IMR-90 (cell line): ENCODE measurements at regions not wholly inside any gene's neighbourhood (a gene's known extent, or its start where the extent isn't known, plus 50 kb on each side); places are given as distances from the start of the nearest gene placed in this dataset.

Experiments used
- ATAC-seq: fragments of 200-7000 bp; cut with Tn5 transposase; 2 replicates; pipeline ENCODE4 v1.9.1; 2020; ENCODE audit warnings: low read depth, mild to moderate bottlenecking, moderate library complexity
- BruUV-seq: library from RNA; stranded (reverse); fragments of 400-500 nt; replicated peaks from 2 replicates; lab custom pipeline; 2021; lab: Mats Ljungman, UMichigan
- CTCF ChIA-PET: fragments of 300-600 bp; formaldehyde crosslinking; extraction: SDS; loops from one replicate; lab custom pipeline; 2021; ENCODE audit warnings: antibody characterized with exemption; lab: Yijun Ruan, JAX
- POLR2A ChIA-PET: fragments of 300-600 bp; sonication (Branson Sonifier 250); formaldehyde crosslinking; loops from one replicate; lab custom pipeline; 2022; ENCODE audit warnings: antibody characterized with exemption; ENCODE audit not compliant: unreplicated experiment; lab: Charles Lee
- DNase-seq: peaks from one replicate; pipeline ENCODE4 v3.0.0; 2013
- H2AFZ ChIP-seq: replicated peaks from 2 replicates; pipeline ENCODE3; 2013; ENCODE audit warnings: low read length, mild to moderate bottlenecking; ENCODE audit not compliant: poor library complexity
- H2AK5ac ChIP-seq: 2 replicates; pipeline ENCODE4 v1.6.1; 2013; ENCODE audit warnings: low read depth, low read length, inconsistent platforms
- H2AK9ac ChIP-seq: replicated peaks from 2 replicates; pipeline ENCODE3; 2013; ENCODE audit warnings: mild to moderate bottlenecking, low read depth, low read length, moderate library complexity; ENCODE audit not compliant: poor library complexity
- H2BK120ac ChIP-seq: 2 replicates; pipeline ENCODE4 v1.6.1; 2013; ENCODE audit warnings: low read depth, low read length, inconsistent platforms
- H2BK15ac ChIP-seq: 3 replicates; pipeline ENCODE4 v1.6.1; 2013; ENCODE audit warnings: low read depth, low read length, inconsistent platforms
- H2BK20ac ChIP-seq: 2 replicates; pipeline ENCODE4 v1.6.1; 2013; ENCODE audit warnings: low read depth, mild to moderate bottlenecking, inconsistent platforms, low read length, moderate library complexity
- H2BK5ac ChIP-seq: 2 replicates; pipeline ENCODE4 v1.6.1; 2013; ENCODE audit warnings: mild to moderate bottlenecking, low read depth, low read length, inconsistent platforms; ENCODE audit not compliant: poor library complexity, severe bottlenecking
- H3K14ac ChIP-seq: replicated peaks from 2 replicates; pipeline ENCODE4 v1.6.1; 2013; ENCODE audit warnings: low read depth, low read length, inconsistent platforms
- H3K18ac ChIP-seq: 2 replicates; pipeline ENCODE4 v1.6.1; 2013; ENCODE audit warnings: low read depth, low read length, control low read depth
- H3K23ac ChIP-seq: 2 replicates; pipeline ENCODE4 v1.6.1; 2013; ENCODE audit warnings: low read depth, low read length, inconsistent platforms
- H3K27ac ChIP-seq: 2 replicates; pipeline ENCODE4 v1.5.1; 2013; ENCODE audit warnings: mild to moderate bottlenecking, control low read depth, low read length; ENCODE audit not compliant: insufficient read depth
- H3K27me3 ChIP-seq: 2 replicates; pipeline ENCODE4 v1.6.1; 2013; ENCODE audit warnings: low read length; ENCODE audit not compliant: control insufficient read depth, insufficient read depth
- H3K36me3 ChIP-seq: 2 replicates; pipeline ENCODE4 v1.6.1; 2013; ENCODE audit warnings: low read length, mixed read lengths; ENCODE audit not compliant: control insufficient read depth, insufficient read depth
- H3K4ac ChIP-seq: 2 replicates; pipeline ENCODE4 v1.6.1; 2013; ENCODE audit warnings: low read depth, low read length, inconsistent platforms
- H3K4me1 ChIP-seq: 2 replicates; pipeline ENCODE4 v1.6.1; 2013; ENCODE audit warnings: low read length, mixed read lengths; ENCODE audit not compliant: control insufficient read depth, insufficient read depth
- H3K4me2 ChIP-seq: 2 replicates; pipeline ENCODE4 v1.6.1; 2013; ENCODE audit warnings: low read depth, mild to moderate bottlenecking, control low read depth, low read length, moderate library complexity
- H3K4me3 ChIP-seq: 2 replicates; pipeline ENCODE4 v1.5.1; 2013; ENCODE audit warnings: low read depth, mild to moderate bottlenecking, control low read depth, low read length, moderate library complexity; ENCODE audit not compliant: insufficient read depth
- H3K56ac ChIP-seq: 2 replicates; pipeline ENCODE4 v1.6.1; 2013; ENCODE audit warnings: low read length, inconsistent platforms; ENCODE audit not compliant: insufficient read depth; ENCODE audit errors: extremely low read depth
- H3K79me1 ChIP-seq, 2 experiments: 2 replicates each; pipeline ENCODE4 v1.6.1; 2013; ENCODE audit warnings: low read length in 2 of 2, inconsistent platforms in 1 of 2, low read depth in 1 of 2
- H3K9ac ChIP-seq: 2 replicates; pipeline ENCODE4 v1.6.1; 2013; ENCODE audit warnings: low read depth, low read length, control low read depth
- H3K9me1 ChIP-seq: 2 replicates; pipeline ENCODE4 v1.6.1; 2013; ENCODE audit warnings: low read length, inconsistent platforms; ENCODE audit not compliant: insufficient read depth
- H3K9me3 ChIP-seq: 2 replicates; pipeline ENCODE4 v1.6.1; 2013; ENCODE audit warnings: low read length; ENCODE audit not compliant: control insufficient read depth, insufficient read depth
- H4K20me1 ChIP-seq: 2 replicates; pipeline ENCODE4 v1.6.1; 2013; ENCODE audit warnings: low read length, inconsistent platforms; ENCODE audit not compliant: insufficient read depth
- H4K5ac ChIP-seq: 2 replicates; pipeline ENCODE4 v1.6.1; 2013; ENCODE audit warnings: mild to moderate bottlenecking, low read depth, low read length, control low read depth
- H4K8ac ChIP-seq, 2 experiments: 2 replicates each; pipeline ENCODE4 v1.6.1; 2013; ENCODE audit warnings: low read depth in 2 of 2, low read length in 2 of 2, control low read depth in 1 of 2, inconsistent platforms in 1 of 2
- H4K91ac ChIP-seq: 2 replicates; pipeline ENCODE4 v1.6.1; 2013; ENCODE audit warnings: low read depth, low read length, inconsistent platforms; ENCODE audit not compliant: insufficient read depth
- BHLHE40 ChIP-seq: fragments of 150-350 bp; IDR thresholded peaks from 2 replicates; pipeline ENCODE4 v1.6.1; 2016; ENCODE audit warnings: mild to moderate bottlenecking, low read depth, low read length
- CEBPB ChIP-seq: IDR thresholded peaks from 2 replicates; pipeline ENCODE4 v1.6.1; 2012; ENCODE audit warnings: low read depth, low read length, improper control_type of control experiment
- CHD1 ChIP-seq: IDR thresholded peaks from 2 replicates; pipeline ENCODE4 v1.6.1; 2012; ENCODE audit warnings: low read depth, low read length, improper control_type of control experiment
- ELK1 ChIP-seq: fragments of 150-350 bp; IDR thresholded peaks from 2 replicates; pipeline ENCODE4 v1.6.1; 2016; ENCODE audit warnings: low read depth, mild to moderate bottlenecking, low read length, moderate library complexity, borderline replicate concordance
- FOS ChIP-seq: fragments of 150-350 bp; IDR thresholded peaks from 2 replicates; pipeline ENCODE4 v1.6.1; 2016; ENCODE audit warnings: low read depth, low read length
- MAFK ChIP-seq: IDR thresholded peaks from 2 replicates; pipeline ENCODE4 v1.6.1; 2012; ENCODE audit warnings: low read depth, low read length, improper control_type of control experiment
- MXI1 ChIP-seq: IDR thresholded peaks from 2 replicates; pipeline ENCODE4 v1.6.1; 2012; ENCODE audit warnings: low read depth, mild to moderate bottlenecking, low read length, moderate library complexity, borderline replicate concordance
- NFE2L2 ChIP-seq: fragments of 150-350 bp; IDR thresholded peaks from 2 replicates; pipeline ENCODE4 v1.6.1; 2016; ENCODE audit warnings: low read depth, mild to moderate bottlenecking, low read length
- POLR2A ChIP-seq: IDR thresholded peaks from 2 replicates; pipeline ENCODE4 v1.6.1; 2012; ENCODE audit warnings: mild to moderate bottlenecking, low read depth, low read length
- RAD21 ChIP-seq: IDR thresholded peaks from 2 replicates; pipeline ENCODE4 v1.6.1; 2012; ENCODE audit warnings: low read length, improper control_type of control experiment
- RFX5 ChIP-seq: IDR thresholded peaks from 2 replicates; pipeline ENCODE4 v1.8.0; 2012; ENCODE audit warnings: low read depth, mild to moderate bottlenecking, low read length, moderate library complexity
- SMC3 ChIP-seq: fragments of 150-350 bp; IDR thresholded peaks from 2 replicates; pipeline ENCODE4 v1.6.1; 2016; ENCODE audit warnings: low read depth, mild to moderate bottlenecking, antibody characterized with exemption, low read length, moderate library complexity
- WGBS, 2 experiments: methylation state at CpG; one replicate each; pipeline versions ENCODE4 v1.1.5 to v1.1.7; 2013; ENCODE audit warnings: missing lambda C conversion rate in 2 of 2; ENCODE audit not compliant: insufficient read length in 1 of 2; ENCODE audit errors: extremely low coverage in 2 of 2; 5-methylcytosine and 5-hydroxymethylcytosine counted together
- dilution Hi-C: fragments of 300-500 bp; cut with HindIII; formaldehyde crosslinking; loops from one replicate; pipeline ENCODE4 v1.14.3; 2018; ENCODE audit warnings: low sequenced_read_pairs; ENCODE audit not compliant: unreplicated experiment
- in situ Hi-C: fragments of 300-500 bp; cut with MboI; formaldehyde crosslinking; loops from 3 replicates; pipeline ENCODE4 v1.14.3; 2019; ENCODE audit warnings: low sequenced_read_pairs, inconsistent platforms, mixed read lengths
- intact Hi-C: fragments of 100-400 bp; cut with micrococcal nuclease; formaldehyde crosslinking; loops from 2 replicates; pipeline ENCODE4 v1.10.0; 2022

DNA sequence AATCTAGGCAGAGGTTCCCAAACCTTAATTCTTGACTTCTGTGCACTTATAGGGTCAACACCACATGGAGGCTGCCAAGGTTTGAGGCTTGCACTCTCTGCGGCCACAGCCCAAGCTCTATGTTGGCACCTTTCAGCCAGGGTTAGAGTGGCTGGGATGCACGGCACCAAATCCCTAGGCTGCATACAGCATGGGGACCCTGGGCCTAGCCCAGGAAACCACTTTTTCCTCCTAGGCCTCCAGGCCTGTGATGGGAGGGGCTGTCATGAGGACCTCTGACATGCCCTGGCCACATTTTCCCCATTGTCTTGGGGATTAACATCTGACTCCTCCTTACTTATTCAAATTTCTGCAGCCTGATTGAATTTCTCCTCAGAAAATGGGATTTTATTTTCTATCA lies 165.4 kb downstream of the SI start:
- in situ Hi-C loops = no loop called here
- Histone ChIP-seq H3K56ac (no peak overlapping the region), H2BK5ac (no peak overlapping the region), H4K5ac (no peak overlapping the region), H3K14ac (no peak overlapping the region), H3K18ac (no peak overlapping the region), H3K9me3 (peaks cover 7% of the 10 kb centered on the region), H2AFZ (no peak overlapping the region), H2BK20ac (no peak overlapping the region), H3K23ac (no peak overlapping the region), H3K9ac (no peak overlapping the region), H3K4ac (no peak overlapping the region), H3K36me3 (no peaks in the 10 kb centered on the region), H4K8ac (no peak overlapping the region), H2BK15ac (no peak overlapping the region), H3K9me1 (no peaks in the 10 kb centered on the region), H2AK5ac (no peak overlapping the region), H3K4me3 (no peak overlapping the region), H3K27me3 (no peaks in the 10 kb centered on the region), H3K27ac (no peak overlapping the region), H4K20me1 (no peaks in the 10 kb centered on the region), H3K4me1 (no peaks in the 10 kb centered on the region), H2AK9ac (no peak overlapping the region), H3K4me2 (no peak overlapping the region), H4K91ac (no peak overlapping the region), H3K79me1 (no peaks in the 10 kb centered on the region), H2BK120ac (no peak overlapping the region)
- no TSS peak for BruUV-seq
- POLR2A ChIA-PET = no interaction called here
- ATAC-seq = no peak
- no CpG with 5 or more reads among the region's 2 CpGs for WGBS, 2 experiments
- DNase-seq = no peak
- intact Hi-C loops = no loop called here
- CTCF ChIA-PET = no interaction called here
- TF ChIP-seq ELK1 = no peak
- TF ChIP-seq POLR2A = no peak
- no peak for TF ChIP-seq FOS
- TF ChIP-seq RFX5 = no peak
- TF ChIP-seq MXI1 = no peak
- TF ChIP-seq RAD21 = no peak
- TF ChIP-seq NFE2L2 = no peak
- no peak for TF ChIP-seq MAFK
- TF ChIP-seq CEBPB = no peak
- TF ChIP-seq SMC3 = no peak
- no peak for TF ChIP-seq CHD1
- no peak for TF ChIP-seq BHLHE40
- dilution Hi-C loops = no loop called here
